Progenitor cell of endocrine pancreas (in vitro differentiated cells): ENCODE measurements at regions not wholly inside any gene's neighbourhood (a gene's known extent, or its start where the extent isn't known, plus 50 kb on each side); places are given as distances from the start of the nearest gene placed in this dataset.

ENCODE experiments used
- DNase-seq: peaks from one replicate; pipeline ENCODE4 v3.0.0; 2021; ENCODE audit warnings: low spot score; ENCODE audit not compliant: unreplicated experiment
- H3K27ac Mint-ChIP-seq: 2 replicates; pipeline ENCODE4 v1.8.0; 2021; ENCODE audit warnings: mild to moderate bottlenecking, moderate library complexity, mixed read lengths
- H3K27me3 Mint-ChIP-seq: 2 replicates; pipeline ENCODE4 v1.8.0; 2021; ENCODE audit warnings: mixed read lengths
- H3K36me3 Mint-ChIP-seq: 2 replicates; pipeline ENCODE4 v1.8.0; 2022; ENCODE audit warnings: mixed read lengths; ENCODE audit not compliant: insufficient read depth
- H3K4me1 Mint-ChIP-seq: 2 replicates; pipeline ENCODE4 v1.8.0; 2021; ENCODE audit warnings: low read depth, mixed read lengths
- H3K4me3 Mint-ChIP-seq: 2 replicates; pipeline ENCODE4 v1.8.0; 2021; ENCODE audit warnings: low read depth, mild to moderate bottlenecking, moderate library complexity, mixed read lengths
- H3K9me3 Mint-ChIP-seq: 2 replicates; pipeline ENCODE4 v1.8.0; 2021; ENCODE audit warnings: low read depth, mixed read lengths
- TF ChIP-seq, protein P1 (sequence below): fragments of 200-600 bp; sonication (generic); IDR thresholded peaks from one replicate; pipeline ENCODE4 v1.5.0; 2021; ENCODE audit warnings: antibody characterized with exemption, mild to moderate bottlenecking; ENCODE audit not compliant: unreplicated experiment

DNA sequence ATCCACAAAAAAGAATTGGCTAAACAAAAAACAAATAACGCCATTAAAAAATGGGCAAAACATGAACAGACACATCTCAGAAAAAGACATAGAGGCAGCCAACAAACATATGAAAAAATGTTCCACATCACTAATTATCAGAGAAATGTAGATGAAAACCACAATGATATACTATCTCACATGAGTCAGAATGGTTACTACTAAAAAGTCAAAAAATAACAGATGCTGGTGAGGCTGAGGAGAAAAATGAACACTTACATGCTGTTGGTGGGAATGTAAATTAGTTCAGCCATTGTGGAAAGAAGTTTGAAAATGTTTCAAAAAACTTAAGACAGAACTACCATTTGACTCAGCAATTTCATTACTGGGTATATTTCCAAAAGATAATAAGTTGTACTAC is 430.1 kb upstream of the JAG1 start:
- Mint-ChIP-seq H3K27ac (no peak overlapping the region), H3K4me1 (peaks cover 3% of the 10 kb centered on the region), H3K27me3 (no peaks in the 10 kb centered on the region), H3K36me3 (peaks cover 1% of the 10 kb centered on the region), H3K9me3 (peaks cover 14% of the 10 kb centered on the region), H3K4me3 (no peak overlapping the region)
- DNase-seq: no peak
- TF ChIP-seq, protein P1, sequence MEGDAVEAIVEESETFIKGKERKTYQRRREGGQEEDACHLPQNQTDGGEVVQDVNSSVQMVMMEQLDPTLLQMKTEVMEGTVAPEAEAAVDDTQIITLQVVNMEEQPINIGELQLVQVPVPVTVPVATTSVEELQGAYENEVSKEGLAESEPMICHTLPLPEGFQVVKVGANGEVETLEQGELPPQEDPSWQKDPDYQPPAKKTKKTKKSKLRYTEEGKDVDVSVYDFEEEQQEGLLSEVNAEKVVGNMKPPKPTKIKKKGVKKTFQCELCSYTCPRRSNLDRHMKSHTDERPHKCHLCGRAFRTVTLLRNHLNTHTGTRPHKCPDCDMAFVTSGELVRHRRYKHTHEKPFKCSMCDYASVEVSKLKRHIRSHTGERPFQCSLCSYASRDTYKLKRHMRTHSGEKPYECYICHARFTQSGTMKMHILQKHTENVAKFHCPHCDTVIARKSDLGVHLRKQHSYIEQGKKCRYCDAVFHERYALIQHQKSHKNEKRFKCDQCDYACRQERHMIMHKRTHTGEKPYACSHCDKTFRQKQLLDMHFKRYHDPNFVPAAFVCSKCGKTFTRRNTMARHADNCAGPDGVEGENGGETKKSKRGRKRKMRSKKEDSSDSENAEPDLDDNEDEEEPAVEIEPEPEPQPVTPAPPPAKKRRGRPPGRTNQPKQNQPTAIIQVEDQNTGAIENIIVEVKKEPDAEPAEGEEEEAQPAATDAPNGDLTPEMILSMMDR: no peak

DNA sequence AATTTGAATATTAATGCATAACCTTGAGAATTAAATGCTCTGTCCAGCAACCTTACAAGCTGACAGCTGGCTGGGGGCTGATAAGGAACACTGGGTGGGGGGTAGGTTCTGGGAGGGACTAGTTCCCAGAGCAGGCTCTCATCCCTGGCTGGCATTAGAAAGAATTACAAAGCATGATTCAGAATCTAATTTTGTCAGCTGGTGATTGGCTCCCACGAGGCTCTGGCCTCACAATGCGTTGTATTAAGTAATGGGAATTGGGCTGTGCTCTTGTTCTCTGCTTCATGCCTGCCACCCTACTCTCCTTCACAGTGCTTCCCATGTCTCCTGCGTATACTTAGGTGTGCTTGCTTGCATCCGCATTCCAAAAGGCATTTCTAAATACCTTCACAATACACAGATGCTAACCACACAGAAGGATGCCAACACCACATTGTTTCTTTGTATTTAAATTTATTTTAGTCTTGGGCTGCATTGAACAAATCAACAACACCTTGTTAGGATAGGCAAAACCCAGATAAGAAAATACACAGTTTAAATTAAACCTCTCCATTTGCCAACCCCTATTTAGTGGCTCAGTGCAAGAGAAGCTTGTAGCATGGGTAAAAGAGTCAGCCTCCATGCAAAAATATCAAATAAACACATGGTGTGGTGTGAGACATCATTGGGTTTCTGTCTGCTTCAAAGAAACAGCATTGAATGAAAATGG is 434.5 kb upstream of the JAG1 start:
- Mint-ChIP-seq H3K36me3 (no peaks in the 10 kb centered on the region), H3K9me3 (peaks cover under 1% of the 10 kb centered on the region), H3K27ac (no peak overlapping the region), H3K4me3 (no peak overlapping the region), H3K27me3 (no peaks in the 10 kb centered on the region), H3K4me1 (peaks cover 10% of the 10 kb centered on the region)
- DNase-seq: no peak
- TF ChIP-seq, protein P1: no peak

DNA sequence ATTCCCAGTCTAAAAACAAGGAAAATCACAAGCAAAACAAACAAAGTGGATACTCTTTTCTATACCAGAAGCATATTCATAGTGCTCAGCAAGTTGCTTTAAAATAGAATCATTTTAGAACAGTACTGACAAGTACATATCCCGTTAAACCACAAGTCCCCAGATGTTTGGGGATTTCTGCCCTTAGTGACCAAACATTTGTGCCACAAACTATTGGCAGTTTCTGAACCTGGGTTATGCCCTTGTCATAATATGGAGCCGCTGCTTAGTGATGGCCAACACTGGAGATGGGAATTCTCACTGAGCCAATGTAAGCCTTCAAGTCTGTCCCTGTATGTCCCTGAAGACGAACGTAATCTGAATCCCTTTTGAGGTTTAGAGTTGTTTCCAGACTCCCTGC is 436.7 kb upstream of the JAG1 start:
- H3K27me3 Mint-ChIP-seq: no peaks in the 10 kb centered on the region
- TF ChIP-seq, protein P1: no peak
- no peaks in the 10 kb centered on the region for H3K36me3 Mint-ChIP-seq
- no peak for DNase-seq
- H3K4me1 Mint-ChIP-seq: peaks cover 10% of the 10 kb centered on the region
- no peaks in the 10 kb centered on the region for H3K9me3 Mint-ChIP-seq
- no peak overlapping the region for H3K4me3 Mint-ChIP-seq
- H3K27ac Mint-ChIP-seq: no peak overlapping the region

DNA sequence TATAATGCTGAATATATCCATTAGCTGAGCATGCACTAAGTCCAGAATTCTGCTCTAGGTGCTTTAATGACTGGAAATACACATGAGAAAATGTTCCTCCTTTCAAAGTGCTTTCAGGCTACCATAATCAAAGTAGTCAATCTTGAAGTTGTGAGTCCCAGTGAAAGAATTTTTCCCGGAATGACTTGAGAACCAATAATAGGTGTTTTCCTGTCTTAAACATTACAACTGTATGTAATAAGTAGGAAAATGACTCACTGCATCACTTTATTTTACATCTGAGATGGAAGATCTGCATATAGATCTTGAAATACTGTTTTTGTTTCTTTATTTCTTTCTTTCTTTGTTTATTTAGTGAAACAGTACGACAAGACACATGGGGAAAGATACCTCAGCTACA is 437.4 kb upstream of the JAG1 start:
- Mint-ChIP-seq H3K27ac (no peak overlapping the region), H3K4me3 (no peak overlapping the region), H3K27me3 (no peaks in the 10 kb centered on the region)

DNA sequence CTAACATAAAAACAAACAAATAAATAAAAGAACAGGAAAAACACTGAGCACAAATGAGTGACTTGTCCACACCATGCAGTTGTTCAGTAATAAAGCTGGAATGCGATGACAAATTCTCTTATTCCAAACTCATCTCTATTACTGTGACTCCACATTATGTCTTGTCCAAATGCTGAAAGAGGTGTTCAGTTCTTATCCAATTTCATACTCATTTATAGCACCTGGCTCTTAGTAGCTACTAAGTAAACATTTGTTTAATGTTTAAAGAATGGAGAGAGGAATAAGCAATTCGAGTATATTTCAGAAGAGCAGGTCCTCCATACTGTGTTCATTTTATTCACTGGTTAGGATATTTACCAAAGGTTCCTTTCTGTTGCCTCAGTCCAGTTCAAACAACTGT is 439.0 kb upstream of the JAG1 start:
- DNase-seq: no peak
- Mint-ChIP-seq H3K36me3 (no peaks in the 10 kb centered on the region), H3K27ac (no peak overlapping the region), H3K4me3 (no peak overlapping the region), H3K27me3 (no peaks in the 10 kb centered on the region), H3K4me1 (peaks cover 10% of the 10 kb centered on the region), H3K9me3 (no peaks in the 10 kb centered on the region)
- TF ChIP-seq, protein P1: no peak

More for the DNA sequence above, 437.4 kb upstream of the JAG1 start:
- Mint-ChIP-seq H3K36me3 (no peaks in the 10 kb centered on the region), H3K9me3 (no peaks in the 10 kb centered on the region), H3K4me1 (peaks cover 10% of the 10 kb centered on the region)
- DNase-seq: no peak
- TF ChIP-seq, protein P1: no peak
